GM12878 (cell line): ENCODE measurements at regions not wholly inside any gene's neighbourhood (a gene's known extent, or its start where the extent isn't known, plus 50 kb on each side); places are given as distances from the start of the nearest gene placed in this dataset.

ENCODE experiments used
- ATAC-seq: fragments of 200-7000 bp; cut with Tn5 transposase; 3 replicates; pipeline ENCODE4 v1.9.1; 2020; ENCODE audit warnings: mild to moderate bottlenecking, moderate library complexity
- BruUV-seq: library from RNA; stranded (reverse); fragments of 400-500 nt; replicated peaks from 2 replicates; lab custom pipeline; 2021; lab: Mats Ljungman, UMichigan
- CTCF ChIA-PET: fragments of 300-600 bp; sonication (Branson Sonifier 250); formaldehyde crosslinking; extraction: SDS; loops from one replicate; lab custom pipeline; 2021; ENCODE audit warnings: inconsistent platforms; lab: Yijun Ruan, JAX
- POLR2A ChIA-PET: fragments of 350-600 bp; formaldehyde crosslinking; extraction: SDS; loops from one replicate; lab custom pipeline; 2021; ENCODE audit warnings: inconsistent platforms; lab: Charles Lee
- RAD21 ChIA-PET: fragments of 300-600 bp; sonication (Branson Sonifier 250); formaldehyde crosslinking; loops from one replicate; lab custom pipeline; 2023; ENCODE audit warnings: antibody characterized with exemption; ENCODE audit not compliant: unreplicated experiment; lab: Charles Lee
- SMC1A ChIA-PET: fragments of 300-600 bp; sonication (Branson Sonifier 250); formaldehyde crosslinking; loops from one replicate; lab custom pipeline; 2023; ENCODE audit not compliant: unreplicated experiment, uncharacterized antibody; lab: Charles Lee
- DNase-seq: peaks from one replicate; pipeline ENCODE4 v3.0.0-alpha.2; 2011; ENCODE audit warnings: low read depth, low spot score
- FAIRE-seq: peaks from 3 replicates; lab custom pipeline; 2011; peaks lifted over from hg19 to GRCh38; lab: Jason Lieb, UNC
- H2AFZ ChIP-seq: 2 replicates; pipeline ENCODE4 v1.6.0; 2011; ENCODE audit warnings: low read depth, low read length, control low read depth; ENCODE audit not compliant: control insufficient read depth
- H3K27ac ChIP-seq: 2 replicates; pipeline ENCODE4 v1.5.1; 2011; ENCODE audit warnings: control low read depth; ENCODE audit not compliant: control insufficient read depth, insufficient read depth
- H3K27me3 ChIP-seq, 2 experiments: replicated peaks in 1 of 2; 2 replicates each; pipeline versions ENCODE4 v1.6.0 to v1.6.1; 2011; ENCODE audit warnings: low read length in 1 of 2; ENCODE audit not compliant: control insufficient read depth in 2 of 2, insufficient read depth in 2 of 2
- H3K36me3 ChIP-seq, 2 experiments: 2 replicates each; pipeline ENCODE4 v1.5.1; 2011; ENCODE audit warnings: low read length in 1 of 2; ENCODE audit not compliant: control insufficient read depth in 2 of 2, insufficient read depth in 2 of 2
- H3K4me1 ChIP-seq: 2 replicates; pipeline ENCODE4 v1.6.1; 2011; ENCODE audit warnings: mild to moderate bottlenecking, low read length, moderate library complexity, mixed read lengths; ENCODE audit not compliant: control insufficient read depth, insufficient read depth
- H3K4me2 ChIP-seq: 2 replicates; pipeline ENCODE4 v1.6.0; 2011; ENCODE audit warnings: control low read depth; ENCODE audit not compliant: control insufficient read depth, insufficient read depth
- H3K4me3 ChIP-seq: fragments of 200-600 bp; sonication (generic); 2 replicates; pipeline ENCODE4 v1.5.1; 2016
- H3K79me2 ChIP-seq: 2 replicates; pipeline ENCODE4 v1.6.0; 2011; ENCODE audit warnings: low read length; ENCODE audit not compliant: control insufficient read depth, insufficient read depth
- H3K9ac ChIP-seq: 2 replicates; pipeline ENCODE4 v1.8.0; 2011; ENCODE audit warnings: low read length, control low read depth, mixed read lengths; ENCODE audit not compliant: control insufficient read depth, insufficient read depth
- H3K9me3 ChIP-seq: replicated peaks from 3 replicates; pipeline ENCODE4 v1.5.1; 2011; ENCODE audit warnings: mild to moderate bottlenecking, low read length; ENCODE audit not compliant: control insufficient read depth, insufficient read depth
- H4K20me1 ChIP-seq: 2 replicates; pipeline ENCODE4 v1.6.0; 2011; ENCODE audit not compliant: control insufficient read depth, insufficient read depth
- ATF7 ChIP-seq: fragments of 450-650 bp; IDR thresholded peaks from 2 replicates; pipeline ENCODE4 v1.6.1; 2016; ENCODE audit warnings: low read depth, mild to moderate bottlenecking
- EZH2 ChIP-seq: IDR thresholded peaks from 2 replicates; pipeline ENCODE4 v1.6.1; 2012; ENCODE audit warnings: low read depth, mild to moderate bottlenecking, control low read depth, inconsistent platforms, low read length, borderline replicate concordance; ENCODE audit not compliant: control insufficient read depth
- IKZF1 ChIP-seq: fragments of 450-650 bp; conservative IDR thresholded peaks from 2 replicates; pipeline ENCODE4 v1.6.1; 2017; ENCODE audit warnings: antibody characterized with exemption, mild to moderate bottlenecking
- IKZF2 ChIP-seq, 2 experiments: fragments of 450-650 bp; IDR thresholded peaks; 2 replicates each; pipeline ENCODE4 v1.6.1; 2017; ENCODE audit warnings: mild to moderate bottlenecking in 2 of 2, moderate library complexity in 2 of 2
- KLF5 ChIP-seq: fragments of 450-650 bp; IDR thresholded peaks from 2 replicates; pipeline ENCODE4 v1.6.1; 2014; ENCODE audit warnings: mild to moderate bottlenecking; ENCODE audit not compliant: partially characterized antibody
- MTA2 ChIP-seq: fragments of 450-650 bp; IDR thresholded peaks from 2 replicates; pipeline ENCODE4 v1.6.1; 2016; ENCODE audit warnings: low read depth, mild to moderate bottlenecking, moderate library complexity
- SP1 ChIP-seq: IDR thresholded peaks from one replicate; pipeline ENCODE4 v1.6.1; 2011; ENCODE audit warnings: low read depth, low read length
- SPI1 ChIP-seq: IDR thresholded peaks from 2 replicates; pipeline ENCODE4 v1.6.1; 2011; ENCODE audit warnings: low read depth, mild to moderate bottlenecking, low read length, moderate library complexity, borderline replicate concordance; ENCODE audit not compliant: insufficient read depth
- TARDBP ChIP-seq: IDR thresholded peaks from 2 replicates; pipeline ENCODE4 v1.6.1; 2016; ENCODE audit warnings: borderline replicate concordance
- WGBS: methylation state at CpG from one replicate; pipeline ENCODE4 v1.1.6; 2016; ENCODE audit warnings: low lambda C conversion rate; ENCODE audit not compliant: insufficient replicate concordance, insufficient coverage; ENCODE audit errors: missing lambda C conversion rate; 5-methylcytosine and 5-hydroxymethylcytosine counted together
- in situ Hi-C: fragments of 300-500 bp; cut with MboI; formaldehyde crosslinking; loops from 9 replicates; pipeline ENCODE4 v1.14.3; 2018; ENCODE audit warnings: mixed read lengths
- intact Hi-C: fragments of 100-400 bp; cut with micrococcal nuclease; formaldehyde crosslinking; loops from one replicate; pipeline ENCODE4 v1.14.2; 2022; ENCODE audit not compliant: unreplicated experiment

GRCh38 chr3:124569761-124570160 is 160.5 kb upstream of the UMPS start:
- no peak overlapping the region for H2AFZ ChIP-seq
- BruUV-seq, result no TSS peak

GRCh38 chr3:124570232-124570631 is 160.0 kb upstream of the UMPS start:
- H3K27ac ChIP-seq, result no peak overlapping the region
- RAD21 ChIA-PET, result interaction anchor here (0.8 to 4.2 kb wide), 14 partner anchors 9 to 118 kb away, joined by 3 to 44 read pairs (median 8); no protein-coding TSS in a partner anchor
- no peaks in the 10 kb centered on the region for H4K20me1 ChIP-seq
- 0% methylated on average over 2 of the region's 2 CpGs for WGBS
- H3K36me3 ChIP-seq, result no peaks in the 10 kb centered on the region
- H3K9ac ChIP-seq, result no peak overlapping the region
- in situ Hi-C loops, result loop anchor here (5.0 kb wide), 1 partner anchor 117 kb away; no protein-coding TSS in a partner anchor
- ATAC-seq (peak; percentile 65), FAIRE-seq (peak; percentile 68), DNase-seq (no peak)
- intact Hi-C loops, result no loop called here
- TF ChIP-seq IKZF1 (peak; percentile 29; the same call in 1 of the 2 replicates), IKZF2 (IDR thresholded peaks at IDR 0.05) (peak; percentile 32 to 40; a peak in 2 of 4 replicates), MTA2 (0 out of 2 replicates have a peak, but pooled peaks have one; percentile 20), EZH2 (no peak), SP1 (no peak), ATF7 (0 out of 2 replicates have a peak, but pooled peaks have one; percentile 18), KLF5 (no peak), SPI1 (peak; percentile 74; the same call in 1 of the 2 replicates)
- POLR2A ChIA-PET, result interaction anchor here (0.6 to 1.9 kb wide), 7 partner anchors 15 to 118 kb away, joined by 3 to 7 read pairs (median 4); no protein-coding TSS in a partner anchor
- H3K4me1 ChIP-seq, result peaks cover 6% of the 10 kb centered on the region
- no peak overlapping the region for H2AFZ ChIP-seq
- H3K27me3 ChIP-seq, result no peaks in the 10 kb centered on the region
- no peak overlapping the region for H3K4me3 ChIP-seq
- H3K4me2 ChIP-seq, result no peak overlapping the region
- no peaks in the 10 kb centered on the region for H3K9me3 ChIP-seq
- no TSS peak for BruUV-seq
- CTCF ChIA-PET, result interaction anchor here (0.8 to 19.6 kb wide), 13 partner anchors 10 to 331 kb away, joined by 3 to 577 read pairs (median 8); no protein-coding TSS in a partner anchor
- SMC1A ChIA-PET, result interaction anchor here (0.8 to 6.2 kb wide), 26 partner anchors 10 to 191 kb away, joined by 3 to 98 read pairs (median 4); no protein-coding TSS in a partner anchor
- no peaks in the 10 kb centered on the region for H3K79me2 ChIP-seq

More at GRCh38 chr3:124569761-124570160, 160.5 kb upstream of the UMPS start:
- in situ Hi-C loops, result loop anchor here (5.0 kb wide), 1 partner anchor 118 kb away; no protein-coding TSS in a partner anchor
- Histone ChIP-seq H3K4me1 (peaks cover 6% of the 10 kb centered on the region), H3K4me2 (no peak overlapping the region), H3K9me3 (no peaks in the 10 kb centered on the region), H3K27ac (no peak overlapping the region), H3K79me2 (no peaks in the 10 kb centered on the region), H3K9ac (no peak overlapping the region), H4K20me1 (no peaks in the 10 kb centered on the region), H3K27me3 (no peaks in the 10 kb centered on the region), H3K4me3 (no peak overlapping the region), H3K36me3 (no peaks in the 10 kb centered on the region)
- TF ChIP-seq TARDBP, result no peak
- FAIRE-seq, result no peak
- CTCF ChIA-PET, result interaction anchor here (0.7 to 19.6 kb wide), 10 partner anchors 10 to 191 kb away, joined by 3 to 577 read pairs (median 10); no protein-coding TSS in a partner anchor
- peak; percentile 24 for ATAC-seq
- POLR2A ChIA-PET, result interaction anchor here (0.6 to 1.9 kb wide), 5 partner anchors 15 to 120 kb away, joined by 3 to 7 read pairs (median 4); no protein-coding TSS in a partner anchor
- 61% methylated on average over 1 of the region's 1 CpG for WGBS
- no peak for DNase-seq
- intact Hi-C loops, result loop anchor here (5.0 kb wide), 1 partner anchor 328 kb away; no protein-coding TSS in a partner anchor
- SMC1A ChIA-PET, result interaction anchor here (0.8 to 6.2 kb wide), 22 partner anchors 9 to 191 kb away, joined by 3 to 98 read pairs (median 4); no protein-coding TSS in a partner anchor
- RAD21 ChIA-PET, result interaction anchor here (0.8 to 4.2 kb wide), 13 partner anchors 10 to 119 kb away, joined by 3 to 44 read pairs (median 8); no protein-coding TSS in a partner anchor
